ENCODE measurements at regions not wholly inside any gene's neighbourhood (a gene's known extent, or its start where the extent isn't known, plus 50 kb on each side); places are given as distances from the start of the nearest gene placed in this dataset.
A peak's percentile ranks its signal among the peaks of the same experiment; 100 is the strongest.

DNA sequence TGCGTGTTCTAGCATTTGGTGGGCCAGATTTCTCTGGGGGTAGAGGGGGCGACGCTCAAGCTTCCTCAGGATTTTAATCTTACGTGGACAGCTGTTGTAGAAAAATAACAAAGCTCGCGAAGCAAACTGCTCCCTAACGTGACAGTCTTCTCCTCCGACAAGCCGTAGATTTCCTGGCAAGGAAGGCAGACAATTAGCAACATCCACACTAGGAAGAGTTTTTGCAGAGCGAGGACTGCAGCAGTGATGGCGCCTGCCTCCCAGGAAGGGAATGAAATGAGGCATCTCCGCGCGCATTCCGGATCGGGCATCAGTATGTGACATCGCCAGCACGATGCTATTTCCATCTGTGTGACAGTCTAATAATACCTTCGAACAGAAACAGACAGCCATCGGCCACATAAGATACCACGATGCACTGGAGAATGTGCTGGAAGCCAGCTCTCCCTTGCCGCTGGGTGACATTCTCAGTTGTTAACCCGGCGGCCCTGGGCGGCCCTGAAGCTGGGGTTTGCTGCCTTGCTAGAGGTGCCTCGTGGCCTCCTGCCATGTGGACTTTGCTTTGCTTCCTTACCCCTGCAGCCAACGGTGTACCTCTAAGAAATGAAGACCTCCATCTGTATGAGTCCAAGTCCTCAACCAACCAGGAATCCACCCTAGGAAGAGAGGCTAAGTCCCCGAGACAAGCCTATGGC lies 101.8 kb upstream of the AGAP1 start:
- DNase-seq (ENCODE audit: low read depth) = no peak
- no peak overlapping the region for H3K4me3 ChIP-seq (ENCODE audit: low read depth, low read length)
- TF ChIP-seq, protein P1, sequence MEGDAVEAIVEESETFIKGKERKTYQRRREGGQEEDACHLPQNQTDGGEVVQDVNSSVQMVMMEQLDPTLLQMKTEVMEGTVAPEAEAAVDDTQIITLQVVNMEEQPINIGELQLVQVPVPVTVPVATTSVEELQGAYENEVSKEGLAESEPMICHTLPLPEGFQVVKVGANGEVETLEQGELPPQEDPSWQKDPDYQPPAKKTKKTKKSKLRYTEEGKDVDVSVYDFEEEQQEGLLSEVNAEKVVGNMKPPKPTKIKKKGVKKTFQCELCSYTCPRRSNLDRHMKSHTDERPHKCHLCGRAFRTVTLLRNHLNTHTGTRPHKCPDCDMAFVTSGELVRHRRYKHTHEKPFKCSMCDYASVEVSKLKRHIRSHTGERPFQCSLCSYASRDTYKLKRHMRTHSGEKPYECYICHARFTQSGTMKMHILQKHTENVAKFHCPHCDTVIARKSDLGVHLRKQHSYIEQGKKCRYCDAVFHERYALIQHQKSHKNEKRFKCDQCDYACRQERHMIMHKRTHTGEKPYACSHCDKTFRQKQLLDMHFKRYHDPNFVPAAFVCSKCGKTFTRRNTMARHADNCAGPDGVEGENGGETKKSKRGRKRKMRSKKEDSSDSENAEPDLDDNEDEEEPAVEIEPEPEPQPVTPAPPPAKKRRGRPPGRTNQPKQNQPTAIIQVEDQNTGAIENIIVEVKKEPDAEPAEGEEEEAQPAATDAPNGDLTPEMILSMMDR (conservative IDR thresholded peaks at IDR 0.05; ENCODE audit: low read depth, low read length) = no peak

DNA sequence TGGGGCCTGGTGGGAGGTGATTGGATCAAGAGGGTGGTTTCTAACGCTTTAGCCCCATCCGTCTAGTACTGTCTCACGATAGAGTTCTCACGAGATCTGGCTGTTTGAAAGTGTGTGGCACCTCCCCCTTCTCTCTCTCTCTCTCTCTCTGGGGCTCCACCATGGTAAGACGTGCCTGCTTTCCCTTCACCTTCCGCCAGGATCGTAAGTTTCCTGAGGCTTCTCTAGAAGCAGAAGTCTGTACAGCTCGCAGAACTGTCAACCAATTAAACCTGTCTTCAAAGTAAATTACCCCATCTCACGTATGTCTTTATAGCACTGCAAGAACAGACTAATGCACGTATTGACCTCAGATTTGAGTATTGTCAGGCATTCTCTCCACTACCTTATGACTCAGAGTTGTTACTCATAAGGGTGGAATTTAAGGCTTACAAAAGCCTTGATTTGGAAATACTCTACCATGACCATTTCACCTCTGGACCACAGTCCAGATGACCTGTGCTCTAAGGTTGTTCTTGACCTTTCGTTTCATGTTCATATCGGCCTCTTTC lies 99.5 kb upstream of the AGAP1 start:
- DNase-seq (ENCODE audit: low read depth) = peak; percentile 90

DNA sequence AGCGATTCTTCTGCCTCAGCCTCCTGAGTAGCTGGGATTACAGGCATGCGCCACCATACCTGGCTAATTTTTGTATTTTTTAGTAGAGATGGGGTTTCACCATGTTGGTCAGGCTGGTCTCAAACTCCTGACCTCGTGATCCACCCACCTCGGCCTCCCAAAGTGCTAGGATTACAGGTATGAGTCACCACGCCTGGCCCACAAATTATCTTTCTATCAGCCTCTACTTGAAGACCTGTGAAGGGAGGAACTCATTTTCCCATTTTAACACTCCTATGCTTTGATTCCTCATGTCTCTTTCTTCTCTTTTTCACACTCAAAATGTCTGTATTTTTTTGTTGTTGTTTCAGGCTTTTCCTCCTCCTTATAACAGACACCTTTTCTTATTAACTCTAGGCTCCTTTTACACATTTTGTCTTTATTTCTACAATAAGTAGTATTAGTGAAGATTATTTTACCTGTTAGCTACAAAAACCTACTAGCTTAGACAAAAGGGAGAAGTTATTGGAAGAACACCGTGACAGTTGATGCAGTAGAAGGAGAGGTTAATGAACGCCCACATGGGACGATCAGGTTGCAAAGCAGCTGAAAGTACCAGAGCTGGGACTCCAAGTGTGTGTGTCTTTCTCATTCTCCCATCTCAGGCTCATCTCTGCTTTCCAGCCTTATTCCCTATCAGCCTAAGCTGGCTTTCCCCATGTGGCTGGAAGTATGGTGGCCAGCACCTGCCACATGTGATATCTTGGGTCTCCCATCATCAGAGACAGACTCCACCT lies 97.6 kb upstream of the AGAP1 start:
- DNase-seq (ENCODE audit: low read depth) = no peak
- TF ChIP-seq, protein P1 (conservative IDR thresholded peaks at IDR 0.05; ENCODE audit: low read depth, low read length) = no peak
- no peak overlapping the region for H3K4me3 ChIP-seq (ENCODE audit: low read depth, low read length)

More for the DNA sequence above, 99.5 kb upstream of the AGAP1 start:
- H3K4me3 ChIP-seq (ENCODE audit: low read depth, low read length) = no peak overlapping the region
- TF ChIP-seq, protein P1 (conservative IDR thresholded peaks at IDR 0.05; ENCODE audit: low read depth, low read length) = no peak

DNA sequence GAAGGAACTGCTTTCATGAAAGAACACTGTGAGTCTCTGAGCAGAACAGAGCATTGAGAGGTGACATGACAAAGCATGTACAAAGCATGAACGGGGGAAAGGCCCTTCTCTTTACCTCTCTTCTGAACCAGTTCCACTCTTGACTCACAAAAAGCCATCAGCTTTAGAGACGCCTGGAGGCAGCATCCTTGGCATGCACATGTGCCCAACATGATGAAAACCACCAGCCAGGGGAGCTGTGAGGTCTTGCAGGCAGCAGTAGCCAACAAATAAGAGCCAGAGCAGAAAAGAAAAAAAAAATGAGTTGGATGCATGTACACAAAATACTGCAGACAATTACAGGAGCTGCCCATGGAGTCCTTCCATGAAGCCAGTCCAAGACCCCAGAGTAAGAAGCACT lies 95.5 kb upstream of the AGAP1 start:
- no peak for DNase-seq (ENCODE audit: low read depth)
- no peak overlapping the region for H3K4me3 ChIP-seq (ENCODE audit: low read depth, low read length)
- TF ChIP-seq, protein P1 (conservative IDR thresholded peaks at IDR 0.05; ENCODE audit: low read depth, low read length) = no peak

DNA sequence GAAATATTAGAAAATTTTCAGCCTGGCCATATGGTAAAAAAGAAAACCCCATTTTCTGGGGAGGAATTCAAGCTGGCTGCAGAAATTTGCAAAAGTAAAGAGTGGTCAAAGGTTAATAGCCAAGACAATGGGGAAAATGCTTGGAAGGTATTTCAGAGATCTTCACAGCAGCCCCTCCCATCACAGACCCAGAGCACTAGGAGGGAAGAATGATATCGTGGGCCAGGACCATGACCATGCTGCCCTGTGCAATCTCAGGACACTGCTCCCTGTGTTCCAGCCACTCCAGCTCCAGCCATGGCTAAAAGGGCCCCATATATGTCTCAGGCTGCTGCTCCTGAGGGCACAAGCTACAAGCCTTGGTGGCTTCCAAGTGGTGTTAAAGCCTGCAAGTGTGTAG lies 93.9 kb upstream of the AGAP1 start:
- no peak for DNase-seq (ENCODE audit: low read depth)
- no peak overlapping the region for H3K4me3 ChIP-seq (ENCODE audit: low read depth, low read length)
- TF ChIP-seq, protein P1 (conservative IDR thresholded peaks at IDR 0.05; ENCODE audit: low read depth, low read length) = no peak

DNA sequence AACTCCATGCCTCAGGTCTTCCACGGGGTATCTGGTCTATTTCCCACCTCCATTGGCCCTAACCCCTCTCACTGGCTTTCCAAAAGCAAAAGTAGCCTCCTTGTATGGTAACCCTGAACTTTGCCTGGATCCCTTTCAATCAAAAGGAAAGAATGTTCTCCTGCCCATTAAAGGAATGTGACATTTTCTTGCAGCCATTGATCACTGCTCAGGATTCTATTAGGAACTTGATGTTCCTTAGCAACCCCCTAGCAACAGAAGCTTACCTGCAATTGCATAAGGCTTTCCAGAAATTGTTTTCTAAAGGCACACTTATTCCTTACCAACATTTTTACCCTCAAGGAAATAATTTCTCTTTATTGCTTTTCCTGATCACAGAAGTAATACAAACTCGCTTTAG lies 91.4 kb upstream of the AGAP1 start:
- no peak for DNase-seq (ENCODE audit: low read depth)
- TF ChIP-seq, protein P1 (conservative IDR thresholded peaks at IDR 0.05; ENCODE audit: low read depth, low read length) = no peak
- H3K4me3 ChIP-seq (ENCODE audit: low read depth, low read length) = no peak overlapping the region
